ENCODE measurements at regions not wholly inside any gene's neighbourhood (a gene's known extent, or its start where the extent isn't known, plus 50 kb on each side); places are given as distances from the start of the nearest gene placed in this dataset.
"Not testable (repeated sequence)": the region's sequence is repeated elsewhere in the genome, so short reads cannot be mapped to it uniquely, and the experiment has no call there.

- DNase-seq (ENCODE audit: low read depth in 2 of 2): no peak
These were observed 263.9 kb upstream of the SULF2 start for GRCh38 chr20:48049171-48049570.

DNA sequence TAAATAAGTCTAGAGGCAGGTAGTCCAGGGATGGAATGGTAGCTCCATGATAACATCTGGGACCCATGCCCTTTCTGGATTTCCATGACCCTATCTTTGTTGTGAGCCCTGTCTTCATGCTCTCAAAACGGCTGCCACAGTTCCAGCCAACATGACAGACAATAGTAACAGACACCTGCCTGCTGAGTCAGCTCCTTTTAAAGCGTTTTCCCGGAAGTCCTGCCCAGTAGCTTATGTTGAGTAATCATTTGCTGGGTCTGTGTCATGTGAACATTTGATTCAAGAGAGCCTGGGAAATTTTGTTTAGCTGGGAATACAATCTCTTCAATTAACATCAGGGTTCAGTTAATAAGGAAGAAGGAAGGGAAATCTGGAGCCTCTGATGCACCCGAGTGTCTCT, 262.2 kb upstream of the SULF2 start:
- no peak for DNase-seq (ENCODE audit: low read depth in 2 of 2)

DNA sequence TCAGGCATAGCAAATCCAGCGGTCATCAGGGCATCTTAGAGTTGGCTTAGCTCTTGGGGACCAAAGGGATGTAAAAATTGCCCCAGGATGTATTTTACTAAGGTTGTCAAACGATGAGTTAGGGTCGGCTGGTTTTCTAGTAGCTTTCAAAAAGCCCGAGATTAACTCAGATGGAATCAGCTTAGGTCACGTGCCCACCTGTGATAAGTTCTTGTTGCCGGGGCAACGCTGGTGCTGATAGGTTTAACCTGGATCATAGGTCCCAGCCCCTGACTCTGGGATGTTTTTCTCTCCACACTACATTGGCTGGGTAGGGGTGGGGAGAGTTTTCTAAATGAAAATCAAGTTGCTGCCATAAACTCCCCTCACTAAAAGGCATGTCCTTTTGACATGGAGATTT, 257.3 kb upstream of the SULF2 start:
- DNase-seq (ENCODE audit: low read depth in 2 of 2): no peak

GRCh38 chr20:48041078-48041780, 255.9 kb upstream of the SULF2 start:
- DNase-seq (ENCODE audit: low read depth in 2 of 2): no peak

- DNase-seq (ENCODE audit: low read depth in 2 of 2): no peak
These were observed 255.2 kb upstream of the SULF2 start for GRCh38 chr20:48040491-48040890.

GRCh38 chr20:48040051-48040450, 254.8 kb upstream of the SULF2 start:
- no peak for DNase-seq (ENCODE audit: low read depth in 2 of 2)

GRCh38 chr20:48039514-48039913, 254.2 kb upstream of the SULF2 start:
- no peak for DNase-seq (ENCODE audit: low read depth in 2 of 2)

- DNase-seq (ENCODE audit: low read depth in 2 of 2): no peak
These were observed 253.4 kb upstream of the SULF2 start for GRCh38 chr20:48038713-48039112.

- not testable (repeated sequence) for DNase-seq (ENCODE audit: low read depth in 2 of 2)
These were observed 252.5 kb upstream of the SULF2 start for GRCh38 chr20:48037798-48038197.

- DNase-seq (ENCODE audit: low read depth in 2 of 2): no peak
These were observed 250.9 kb upstream of the SULF2 start for GRCh38 chr20:48035961-48036731.

DNA sequence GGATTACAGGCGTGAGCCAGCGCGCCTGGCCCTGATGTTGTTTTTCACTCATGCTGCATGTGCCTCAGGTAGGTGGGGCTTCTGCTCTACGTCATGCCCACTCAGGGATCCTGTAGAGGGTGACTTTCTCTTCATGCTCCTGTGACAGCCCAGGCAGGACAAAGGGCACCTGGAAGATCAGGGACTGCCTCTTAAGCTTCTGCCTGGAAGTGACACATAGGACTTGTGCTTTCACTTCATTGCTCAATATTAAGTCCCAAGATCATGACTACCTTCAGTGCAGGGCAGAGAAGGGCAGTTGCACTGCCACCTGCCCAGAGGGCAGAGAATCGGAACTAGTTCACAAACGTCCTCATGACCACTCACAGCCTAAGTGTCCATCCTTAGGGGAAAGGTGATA, 249.5 kb upstream of the SULF2 start:
- no peak for DNase-seq (ENCODE audit: low read depth in 2 of 2)

- DNase-seq (ENCODE audit: low read depth in 2 of 2): not testable (repeated sequence)
These were observed 247.7 kb upstream of the SULF2 start for GRCh38 chr20:48033005-48033404.

- DNase-seq (ENCODE audit: low read depth in 2 of 2): no peak
These were observed 245.8 kb upstream of the SULF2 start for GRCh38 chr20:48031122-48031521.

DNA sequence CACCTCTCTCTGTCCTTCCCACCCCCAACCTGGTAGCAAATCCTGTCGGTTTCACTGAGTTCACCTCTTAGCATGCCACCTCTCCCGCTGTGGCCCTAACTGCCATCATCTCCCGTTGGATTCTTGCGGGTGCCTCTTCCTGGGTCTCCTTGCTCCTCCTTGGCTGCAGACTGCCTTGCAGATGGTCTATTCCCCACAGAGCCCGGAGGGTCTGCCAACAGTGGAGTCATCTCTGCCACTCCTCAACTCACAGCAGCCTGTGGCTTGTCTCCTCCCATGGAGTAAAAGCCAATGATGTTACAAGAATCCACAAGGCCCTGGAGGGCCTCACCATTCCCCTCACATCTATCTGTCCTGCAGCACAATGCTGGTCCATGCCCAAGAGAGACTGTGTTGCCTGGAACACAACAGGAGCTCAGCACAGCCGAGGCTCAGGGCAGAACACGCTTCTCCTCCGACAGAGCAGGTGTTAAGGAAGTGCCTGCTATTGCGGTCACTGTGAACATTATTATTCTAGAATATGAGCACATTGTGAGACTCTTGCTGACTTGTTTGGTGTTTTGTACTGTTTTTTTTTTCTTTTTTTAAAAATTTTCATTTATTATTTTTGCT, 241.8 kb upstream of the SULF2 start:
- DNase-seq (ENCODE audit: low read depth in 2 of 2): no peak

GRCh38 chr20:48025661-48026060, 240.4 kb upstream of the SULF2 start:
- DNase-seq (ENCODE audit: low read depth in 2 of 2): no peak

DNA sequence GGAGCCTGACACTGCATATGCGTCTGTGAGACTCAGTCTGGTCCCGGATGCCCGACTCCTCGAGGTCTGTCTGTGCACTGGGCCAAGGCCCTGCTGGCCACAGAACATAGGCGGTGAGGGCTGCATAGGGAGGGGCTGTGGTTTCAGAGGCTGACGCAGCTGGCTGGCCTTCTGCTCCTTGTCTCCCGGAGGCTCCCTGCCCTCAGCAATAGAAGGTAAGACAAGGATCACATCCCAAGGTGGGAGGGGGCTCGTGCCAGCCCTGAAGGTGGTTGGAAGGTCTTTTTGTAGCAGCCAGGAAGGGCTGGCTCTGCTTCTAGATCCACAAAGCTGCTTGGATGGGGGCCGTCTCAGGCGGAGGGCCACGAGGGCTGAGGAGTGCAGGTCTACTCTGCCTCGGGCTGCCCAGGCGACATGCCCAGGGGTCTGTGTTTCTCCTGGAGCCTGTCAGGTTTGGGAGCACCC, 239.8 kb upstream of the SULF2 start:
- no peak for DNase-seq (ENCODE audit: low read depth in 2 of 2)

GRCh38 chr20:48024539-48024938, 239.3 kb upstream of the SULF2 start:
- no peak for DNase-seq (ENCODE audit: low read depth in 2 of 2)

DNA sequence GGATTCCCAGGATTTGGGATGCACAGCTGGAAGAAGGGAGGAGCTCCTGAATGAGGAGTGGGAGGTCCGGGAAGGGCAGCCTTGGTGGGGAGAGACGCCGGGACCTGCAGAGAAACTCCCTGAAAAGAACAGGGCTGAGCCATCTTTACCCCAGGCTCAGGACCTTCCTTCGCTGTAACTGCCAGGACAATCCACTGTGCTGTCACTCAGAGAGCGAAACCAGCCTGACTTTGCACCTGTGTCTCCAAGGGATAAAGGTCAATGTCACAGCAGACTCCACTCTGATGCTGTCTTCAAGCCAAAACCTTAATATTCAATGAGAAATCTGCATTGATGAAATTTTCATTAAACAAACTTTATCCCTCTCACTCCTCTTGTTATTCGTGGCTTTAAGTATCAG, 235.4 kb upstream of the SULF2 start:
- not testable (repeated sequence) for DNase-seq (ENCODE audit: low read depth in 2 of 2)

DNA sequence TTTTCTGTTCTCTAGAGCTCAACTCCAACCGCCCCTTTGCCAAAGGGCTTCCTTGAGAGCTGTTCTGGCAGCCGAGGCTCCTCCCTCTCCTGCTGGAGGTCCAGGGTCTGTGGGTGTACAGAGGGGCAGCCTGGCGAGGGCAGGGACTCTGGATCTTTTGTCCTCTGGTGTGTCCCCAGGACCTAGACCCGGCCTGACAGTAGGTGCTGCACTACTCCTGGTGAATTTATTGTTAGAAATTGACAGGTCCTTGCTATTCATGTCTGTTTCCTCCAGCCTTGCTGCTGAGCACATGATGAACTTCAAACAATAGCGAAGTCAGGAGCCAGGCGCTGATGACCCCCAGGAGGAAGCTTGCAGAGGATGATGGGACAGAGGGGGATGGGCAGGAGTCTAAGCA, 234.7 kb upstream of the SULF2 start:
- no peak for DNase-seq (ENCODE audit: low read depth in 2 of 2)

DNA sequence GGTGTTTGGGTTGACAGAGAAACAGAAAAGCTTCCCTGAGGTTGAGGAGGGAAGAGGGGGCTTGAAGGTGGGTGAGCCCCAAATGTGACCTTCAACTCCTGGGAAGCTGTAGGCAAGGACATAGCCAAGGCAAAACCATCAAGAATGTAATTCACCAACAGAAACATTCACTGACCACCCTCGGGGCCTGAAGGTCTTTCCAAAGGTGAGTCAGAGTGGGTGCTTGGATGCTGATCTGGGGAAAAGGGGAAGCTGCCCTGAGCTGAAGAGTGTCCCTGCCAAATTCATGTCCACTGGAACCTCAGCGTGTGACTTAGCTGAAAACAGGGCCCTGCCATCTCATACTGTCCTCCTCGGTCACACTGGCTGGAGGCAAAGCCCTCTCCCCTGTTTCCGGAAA, 234.2 kb upstream of the SULF2 start:
- no peak for DNase-seq (ENCODE audit: low read depth in 2 of 2)

DNA sequence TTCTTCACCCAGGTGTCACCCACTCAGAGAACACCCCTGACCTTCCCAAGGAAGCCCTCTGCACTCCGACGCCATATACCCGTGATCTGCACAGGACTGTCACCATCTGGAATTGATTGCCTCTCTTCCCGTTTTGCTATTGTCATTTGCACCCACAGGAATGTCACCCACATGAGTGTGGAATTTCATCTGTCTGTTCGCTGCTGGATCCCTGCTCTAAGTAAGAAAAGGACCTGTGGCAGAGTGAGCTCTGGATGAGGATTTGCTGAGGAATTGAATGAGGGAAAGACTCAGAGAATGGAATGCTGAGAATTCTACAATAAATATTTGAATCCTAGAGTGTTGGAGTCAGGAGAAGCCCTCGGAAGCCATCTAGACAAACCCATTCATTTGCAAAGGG, 233.6 kb upstream of the SULF2 start:
- not testable (repeated sequence) for DNase-seq (ENCODE audit: low read depth in 2 of 2)

GRCh38 chr20:48017992-48018391, 232.7 kb upstream of the SULF2 start:
- no peak for DNase-seq (ENCODE audit: low read depth in 2 of 2)

GRCh38 chr20:48017509-48017908, 232.2 kb upstream of the SULF2 start:
- DNase-seq (ENCODE audit: low read depth in 2 of 2): no peak
